Panc1 (cell line): ENCODE measurements at regions not wholly inside any gene's neighbourhood (a gene's known extent, or its start where the extent isn't known, plus 50 kb on each side); places are given as distances from the start of the nearest gene placed in this dataset.

Experiments
- POLR2AphosphoS5 ChIP-seq: IDR thresholded peaks from 2 replicates; pipeline ENCODE4 v1.6.1; 2012; ENCODE audit warnings: mild to moderate bottlenecking, low read depth, low read length, moderate library complexity
- SIN3A ChIP-seq: IDR thresholded peaks from 2 replicates; pipeline ENCODE4 v1.6.1; 2012; ENCODE audit warnings: low read depth, mild to moderate bottlenecking, low read length, moderate library complexity, borderline replicate concordance; ENCODE audit not compliant: insufficient read depth
- TCF7L2 ChIP-seq: IDR thresholded peaks from 2 replicates; pipeline ENCODE4 v1.6.1; 2011; ENCODE audit warnings: mild to moderate bottlenecking, low read depth, low read length, inconsistent platforms
- TF ChIP-seq, protein P1 (sequence below): fragments of 450-650 bp; IDR thresholded peaks from 2 replicates; pipeline ENCODE4 v1.5.1; 2017; ENCODE audit warnings: mild to moderate bottlenecking
- TF ChIP-seq, protein P2 (sequence below), 2 experiments: IDR thresholded peaks; 2 replicates each; pipeline ENCODE4 v1.6.1; 2011 to 2012; ENCODE audit warnings: low read depth in 2 of 2, control low read depth in 1 of 2, low read length in 1 of 2, mild to moderate bottlenecking in 1 of 2, moderate library complexity in 1 of 2; ENCODE audit not compliant: insufficient read depth in 1 of 2

DNA sequence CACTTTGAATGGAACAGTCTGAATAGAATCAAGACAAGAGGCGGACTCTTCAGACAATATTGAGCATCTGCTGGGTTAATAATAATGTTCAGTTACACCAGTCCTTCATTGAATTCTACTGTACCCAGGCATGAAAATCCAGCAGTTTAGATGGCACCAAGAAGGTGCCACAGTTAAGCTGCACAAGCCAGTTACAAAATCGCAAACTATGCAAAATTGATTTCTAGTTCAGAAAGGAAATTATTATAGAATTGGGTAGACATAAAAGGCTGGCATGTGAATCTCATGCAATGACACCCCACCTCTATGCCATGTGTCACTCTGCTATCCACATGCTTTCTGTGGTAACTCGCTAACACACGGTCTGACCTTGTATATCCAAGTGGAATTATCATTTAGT lies 105.8 kb upstream of the VCX3A start:
- TF ChIP-seq, protein P1, sequence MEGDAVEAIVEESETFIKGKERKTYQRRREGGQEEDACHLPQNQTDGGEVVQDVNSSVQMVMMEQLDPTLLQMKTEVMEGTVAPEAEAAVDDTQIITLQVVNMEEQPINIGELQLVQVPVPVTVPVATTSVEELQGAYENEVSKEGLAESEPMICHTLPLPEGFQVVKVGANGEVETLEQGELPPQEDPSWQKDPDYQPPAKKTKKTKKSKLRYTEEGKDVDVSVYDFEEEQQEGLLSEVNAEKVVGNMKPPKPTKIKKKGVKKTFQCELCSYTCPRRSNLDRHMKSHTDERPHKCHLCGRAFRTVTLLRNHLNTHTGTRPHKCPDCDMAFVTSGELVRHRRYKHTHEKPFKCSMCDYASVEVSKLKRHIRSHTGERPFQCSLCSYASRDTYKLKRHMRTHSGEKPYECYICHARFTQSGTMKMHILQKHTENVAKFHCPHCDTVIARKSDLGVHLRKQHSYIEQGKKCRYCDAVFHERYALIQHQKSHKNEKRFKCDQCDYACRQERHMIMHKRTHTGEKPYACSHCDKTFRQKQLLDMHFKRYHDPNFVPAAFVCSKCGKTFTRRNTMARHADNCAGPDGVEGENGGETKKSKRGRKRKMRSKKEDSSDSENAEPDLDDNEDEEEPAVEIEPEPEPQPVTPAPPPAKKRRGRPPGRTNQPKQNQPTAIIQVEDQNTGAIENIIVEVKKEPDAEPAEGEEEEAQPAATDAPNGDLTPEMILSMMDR: no peak
- TF ChIP-seq POLR2AphosphoS5: no peak
- TF ChIP-seq TCF7L2: no peak
- TF ChIP-seq, protein P2, sequence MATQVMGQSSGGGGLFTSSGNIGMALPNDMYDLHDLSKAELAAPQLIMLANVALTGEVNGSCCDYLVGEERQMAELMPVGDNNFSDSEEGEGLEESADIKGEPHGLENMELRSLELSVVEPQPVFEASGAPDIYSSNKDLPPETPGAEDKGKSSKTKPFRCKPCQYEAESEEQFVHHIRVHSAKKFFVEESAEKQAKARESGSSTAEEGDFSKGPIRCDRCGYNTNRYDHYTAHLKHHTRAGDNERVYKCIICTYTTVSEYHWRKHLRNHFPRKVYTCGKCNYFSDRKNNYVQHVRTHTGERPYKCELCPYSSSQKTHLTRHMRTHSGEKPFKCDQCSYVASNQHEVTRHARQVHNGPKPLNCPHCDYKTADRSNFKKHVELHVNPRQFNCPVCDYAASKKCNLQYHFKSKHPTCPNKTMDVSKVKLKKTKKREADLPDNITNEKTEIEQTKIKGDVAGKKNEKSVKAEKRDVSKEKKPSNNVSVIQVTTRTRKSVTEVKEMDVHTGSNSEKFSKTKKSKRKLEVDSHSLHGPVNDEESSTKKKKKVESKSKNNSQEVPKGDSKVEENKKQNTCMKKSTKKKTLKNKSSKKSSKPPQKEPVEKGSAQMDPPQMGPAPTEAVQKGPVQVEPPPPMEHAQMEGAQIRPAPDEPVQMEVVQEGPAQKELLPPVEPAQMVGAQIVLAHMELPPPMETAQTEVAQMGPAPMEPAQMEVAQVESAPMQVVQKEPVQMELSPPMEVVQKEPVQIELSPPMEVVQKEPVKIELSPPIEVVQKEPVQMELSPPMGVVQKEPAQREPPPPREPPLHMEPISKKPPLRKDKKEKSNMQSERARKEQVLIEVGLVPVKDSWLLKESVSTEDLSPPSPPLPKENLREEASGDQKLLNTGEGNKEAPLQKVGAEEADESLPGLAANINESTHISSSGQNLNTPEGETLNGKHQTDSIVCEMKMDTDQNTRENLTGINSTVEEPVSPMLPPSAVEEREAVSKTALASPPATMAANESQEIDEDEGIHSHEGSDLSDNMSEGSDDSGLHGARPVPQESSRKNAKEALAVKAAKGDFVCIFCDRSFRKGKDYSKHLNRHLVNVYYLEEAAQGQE (IDR thresholded peaks at IDR 0.05; ENCODE audit: insufficient read depth in 1 of 2, low read depth in 2 of 2, low read length in 1 of 2): no peak
- no peak for TF ChIP-seq SIN3A
